PC-3 (cell line): ENCODE measurements at regions not wholly inside any gene's neighbourhood (a gene's known extent, or its start where the extent isn't known, plus 50 kb on each side); places are given as distances from the start of the nearest gene placed in this dataset.

Source experiments
- ATAC-seq: fragments of 200-7000 bp; cut with Tn5 transposase; 2 replicates; pipeline ENCODE4 v1.9.1; 2020; ENCODE audit warnings: mild to moderate bottlenecking, moderate library complexity
- BruUV-seq: library from RNA; stranded (reverse); fragments of 400-500 nt; replicated peaks from 2 replicates; lab custom pipeline; 2021; lab: Mats Ljungman, UMichigan
- CTCF ChIA-PET: fragments of 300-600 bp; sonication (Branson Sonifier 250); formaldehyde crosslinking; loops from one replicate; lab custom pipeline; 2022; ENCODE audit warnings: antibody characterized with exemption; lab: Charles Lee
- POLR2A ChIA-PET: fragments of 300-600 bp; sonication (Branson Sonifier 250); formaldehyde crosslinking; loops from one replicate; lab custom pipeline; 2022; ENCODE audit warnings: antibody characterized with exemption; ENCODE audit not compliant: unreplicated experiment; lab: Charles Lee
- DNase-seq: peaks from one replicate; pipeline ENCODE4 v3.0.0-alpha.2; 2015
- H2AFZ ChIP-seq: fragments of 300-600 bp; sonication (generic); 2 replicates; pipeline ENCODE4 v1.6.0; 2016; ENCODE audit warnings: antibody characterized with exemption, low read length
- H3F3A ChIP-seq: fragments of 300-600 bp; sonication (generic); one replicate; pipeline ENCODE4 v1.6.0; 2017; ENCODE audit warnings: antibody characterized with exemption, low read length, control low read depth, mild to moderate bottlenecking; ENCODE audit not compliant: unreplicated experiment
- H3K27ac ChIP-seq: fragments of 300-600 bp; sonication (generic); 2 replicates; pipeline ENCODE4 v1.5.1; 2016; ENCODE audit warnings: mild to moderate bottlenecking, low read length
- H3K27me3 ChIP-seq: fragments of 300-600 bp; sonication (generic); 2 replicates; pipeline ENCODE4 v1.6.1; 2016; ENCODE audit warnings: low read length, mixed read lengths
- H3K36me3 ChIP-seq: fragments of 300-600 bp; sonication (generic); 2 replicates; pipeline ENCODE4 v1.6.1; 2016; ENCODE audit warnings: low read depth, mixed run types, low read length, mixed read lengths
- H3K4me1 ChIP-seq: fragments of 300-600 bp; sonication (generic); 2 replicates; pipeline ENCODE4 v1.5.1; 2016; ENCODE audit warnings: low read length; ENCODE audit not compliant: insufficient read depth
- H3K4me2 ChIP-seq: fragments of 300-600 bp; sonication (generic); 2 replicates; pipeline ENCODE4 v1.6.0; 2016; ENCODE audit warnings: low read length
- H3K4me3 ChIP-seq: fragments of 300-600 bp; sonication (generic); 2 replicates; pipeline ENCODE4 v1.5.1; 2016; ENCODE audit warnings: mild to moderate bottlenecking, low read length, mixed read lengths
- H3K79me2 ChIP-seq: fragments of 300-600 bp; sonication (generic); 2 replicates; pipeline ENCODE4 v1.6.1; 2017; ENCODE audit warnings: low read length, mixed read lengths
- H3K9ac ChIP-seq: fragments of 300-600 bp; sonication (generic); 2 replicates; pipeline ENCODE4 v1.6.0; 2016; ENCODE audit warnings: mild to moderate bottlenecking, low read length
- H3K9me2 ChIP-seq: fragments of 300-600 bp; sonication (generic); replicated peaks from 2 replicates; pipeline ENCODE4 v1.6.1; 2016; ENCODE audit warnings: mixed run types, low read length, mixed read lengths
- H3K9me3 ChIP-seq: fragments of 300-600 bp; sonication (generic); 2 replicates; pipeline ENCODE4 v1.6.1; 2016; ENCODE audit warnings: low read length, mixed read lengths
- H4K20me1 ChIP-seq: fragments of 300-600 bp; sonication (generic); 2 replicates; pipeline ENCODE4 v1.6.1; 2016; ENCODE audit warnings: low read length, mixed read lengths
- EZH2 ChIP-seq: fragments of 300-600 bp; sonication (generic); IDR thresholded peaks from one replicate; pipeline ENCODE4 v1.6.1; 2017; ENCODE audit warnings: antibody characterized with exemption, mild to moderate bottlenecking, low read length; ENCODE audit not compliant: unreplicated experiment
- EZH2phosphoT487 ChIP-seq: fragments of 300-600 bp; sonication (generic); IDR thresholded peaks from 2 replicates; pipeline ENCODE4 v1.6.1; 2018; ENCODE audit warnings: mild to moderate bottlenecking, antibody characterized with exemption, low read length, borderline replicate concordance
- intact Hi-C: fragments of 100-400 bp; cut with micrococcal nuclease; formaldehyde crosslinking; loops from 2 replicates; pipeline ENCODE4 v1.9.0; 2023
- TF ChIP-seq, protein P1 (sequence below): fragments of 300-600 bp; sonication (generic); conservative IDR thresholded peaks from 2 replicates; pipeline ENCODE4 v1.5.1; 2017; ENCODE audit warnings: antibody characterized with exemption, low read depth, mild to moderate bottlenecking, low read length

DNA sequence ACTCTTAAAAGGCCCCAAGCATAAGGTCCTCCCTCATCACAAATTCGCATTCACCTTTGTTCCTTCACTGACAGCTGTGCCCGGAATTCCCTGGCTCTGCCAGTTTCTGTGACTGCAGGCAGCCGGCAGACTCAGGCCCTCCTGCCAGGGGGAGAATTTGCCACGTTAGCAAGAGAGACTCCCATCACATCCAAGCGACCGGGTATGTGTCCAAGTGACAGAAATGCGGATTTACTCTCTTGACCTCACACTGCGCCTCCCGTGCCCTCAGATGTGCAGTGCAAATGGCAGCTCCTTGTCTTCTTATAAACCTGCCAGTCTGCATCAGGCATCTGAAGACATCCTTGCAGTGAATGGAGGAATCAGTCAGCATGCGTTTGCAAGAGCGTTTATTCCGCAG is 187.1 kb upstream of the WWC1 start:
- Histone ChIP-seq H3F3A (no peaks in the 10 kb centered on the region), H3K79me2 (no peaks in the 10 kb centered on the region), H2AFZ (no peak overlapping the region), H3K4me1 (0 out of 2 replicates have a peak, but pooled peaks cover 5% of the 10 kb centered on the region), H3K9ac (no peak overlapping the region), H3K9me2 (no peaks in the 10 kb centered on the region), H3K36me3 (no peaks in the 10 kb centered on the region), H3K4me3 (no peak overlapping the region), H4K20me1 (no peaks in the 10 kb centered on the region), H3K27ac (no peak overlapping the region), H3K4me2 (no peak overlapping the region), H3K27me3 (peaks cover 20% of the 10 kb centered on the region), H3K9me3 (no peaks in the 10 kb centered on the region)
- CTCF ChIA-PET: no interaction called here
- DNase-seq: no peak
- no peak for ATAC-seq
- TF ChIP-seq EZH2: no peak
- TF ChIP-seq, protein P1, sequence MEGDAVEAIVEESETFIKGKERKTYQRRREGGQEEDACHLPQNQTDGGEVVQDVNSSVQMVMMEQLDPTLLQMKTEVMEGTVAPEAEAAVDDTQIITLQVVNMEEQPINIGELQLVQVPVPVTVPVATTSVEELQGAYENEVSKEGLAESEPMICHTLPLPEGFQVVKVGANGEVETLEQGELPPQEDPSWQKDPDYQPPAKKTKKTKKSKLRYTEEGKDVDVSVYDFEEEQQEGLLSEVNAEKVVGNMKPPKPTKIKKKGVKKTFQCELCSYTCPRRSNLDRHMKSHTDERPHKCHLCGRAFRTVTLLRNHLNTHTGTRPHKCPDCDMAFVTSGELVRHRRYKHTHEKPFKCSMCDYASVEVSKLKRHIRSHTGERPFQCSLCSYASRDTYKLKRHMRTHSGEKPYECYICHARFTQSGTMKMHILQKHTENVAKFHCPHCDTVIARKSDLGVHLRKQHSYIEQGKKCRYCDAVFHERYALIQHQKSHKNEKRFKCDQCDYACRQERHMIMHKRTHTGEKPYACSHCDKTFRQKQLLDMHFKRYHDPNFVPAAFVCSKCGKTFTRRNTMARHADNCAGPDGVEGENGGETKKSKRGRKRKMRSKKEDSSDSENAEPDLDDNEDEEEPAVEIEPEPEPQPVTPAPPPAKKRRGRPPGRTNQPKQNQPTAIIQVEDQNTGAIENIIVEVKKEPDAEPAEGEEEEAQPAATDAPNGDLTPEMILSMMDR: no peak
- TF ChIP-seq EZH2phosphoT487: no peak
- POLR2A ChIA-PET: no interaction called here
- intact Hi-C loops: no loop called here
- no TSS peak for BruUV-seq

DNA sequence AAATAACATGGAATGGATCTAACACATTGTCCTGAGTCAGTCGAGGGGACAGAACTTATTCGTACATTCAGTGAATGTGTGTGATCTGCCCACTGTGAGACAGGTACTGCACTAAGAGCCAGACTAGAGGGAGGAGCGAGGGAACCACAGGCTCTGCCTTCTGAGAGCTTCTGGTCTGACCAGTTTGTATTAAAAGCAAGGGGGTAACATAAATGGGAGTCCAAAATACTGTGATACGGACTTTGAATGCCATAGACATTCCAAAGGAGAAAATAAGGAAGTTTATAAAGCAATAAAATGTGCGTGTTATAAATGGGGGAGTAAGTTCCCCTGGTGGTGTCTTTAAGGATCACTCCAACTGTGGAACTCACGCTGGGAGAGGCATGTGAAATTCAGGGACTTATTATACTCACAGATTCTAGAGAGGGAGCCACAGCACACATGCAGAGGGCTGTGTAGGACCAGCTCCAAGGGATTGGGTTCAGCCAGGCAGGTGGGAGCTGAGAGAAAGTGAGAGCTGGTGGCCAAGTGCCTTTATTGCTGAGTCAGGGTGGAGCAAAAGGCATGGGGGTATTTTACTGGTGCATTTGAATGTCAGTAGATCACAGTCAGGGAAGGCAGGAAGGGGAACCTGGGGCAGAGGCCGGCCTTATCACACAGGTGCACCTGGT is 186.5 kb upstream of the WWC1 start:
- H3K9me2 ChIP-seq: no peaks in the 10 kb centered on the region
- no peak overlapping the region for H3K9ac ChIP-seq
- intact Hi-C loops: no loop called here
- no peaks in the 10 kb centered on the region for H3K9me3 ChIP-seq
- ChIA-PET CTCF (no interaction called here), POLR2A (no interaction called here)
- H3K4me1 ChIP-seq: 0 out of 2 replicates have a peak, but pooled peaks cover 5% of the 10 kb centered on the region
- H3F3A ChIP-seq: no peaks in the 10 kb centered on the region
- no peaks in the 10 kb centered on the region for H4K20me1 ChIP-seq
- peaks cover 25% of the 10 kb centered on the region for H3K27me3 ChIP-seq
- no peak overlapping the region for H3K27ac ChIP-seq
- no peaks in the 10 kb centered on the region for H3K36me3 ChIP-seq
- DNase-seq (no peak), ATAC-seq (0 out of 2 replicates have a peak, but pooled peaks have one; percentile 40)
- H3K79me2 ChIP-seq: no peaks in the 10 kb centered on the region
- TF ChIP-seq, protein P1: no peak
- TF ChIP-seq EZH2phosphoT487 (no peak), EZH2 (no peak)
- no peak overlapping the region for H3K4me2 ChIP-seq
- BruUV-seq: no TSS peak
- no peak overlapping the region for H3K4me3 ChIP-seq
- H2AFZ ChIP-seq: no peak overlapping the region
